Caco-2 (cell line): ENCODE measurements at regions not wholly inside any gene's neighbourhood (a gene's known extent, or its start where the extent isn't known, plus 50 kb on each side); places are given as distances from the start of the nearest gene placed in this dataset.

Source experiments
- BruUV-seq: library from RNA; stranded (reverse); fragments of 400-500 nt; replicated peaks from 2 replicates; lab custom pipeline; 2021; lab: Mats Ljungman, UMichigan
- CTCF ChIA-PET: fragments of 300-600 bp; sonication (Branson Sonifier 250); formaldehyde crosslinking; loops from one replicate; lab custom pipeline; 2022; ENCODE audit warnings: antibody characterized with exemption; lab: Charles Lee
- POLR2A ChIA-PET: fragments of 300-600 bp; sonication (Branson Sonifier 250); formaldehyde crosslinking; loops from one replicate; lab custom pipeline; 2022; ENCODE audit warnings: antibody characterized with exemption; lab: Charles Lee
- DNase-seq, 2 experiments: peaks; one replicate each; pipeline versions ENCODE4 v3.0.0 to v3.0.0-alpha.2; 2020 to 2022
- H3K27me3 ChIP-seq: replicated peaks from 2 replicates; pipeline ENCODE4 v1.6.0; 2011; ENCODE audit warnings: low read length; ENCODE audit not compliant: control insufficient read depth, insufficient read depth
- H3K36me3 ChIP-seq: 2 replicates; pipeline ENCODE4 v1.5.1; 2011; ENCODE audit warnings: low read length; ENCODE audit not compliant: control insufficient read depth, insufficient read depth
- H3K4me1 ChIP-seq: fragments of 250-450 bp; sonication (Bioruptor Pico); 2 replicates; pipeline ENCODE4 v1.5.1; 2020; ENCODE audit warnings: mild to moderate bottlenecking
- H3K4me3 ChIP-seq: 2 replicates; pipeline ENCODE4 v1.5.1; 2011; ENCODE audit warnings: low read depth, mild to moderate bottlenecking, control low read depth, low read length
- H3K9me3 ChIP-seq: fragments of 250-450 bp; sonication (Bioruptor Pico); 2 replicates; pipeline ENCODE4 v1.5.1; 2020; ENCODE audit warnings: mild to moderate bottlenecking, moderate library complexity
- H3K27ac Mint-ChIP-seq: one replicate; pipeline ENCODE4 v1.8.0; 2022; ENCODE audit warnings: mixed read lengths; ENCODE audit not compliant: unreplicated experiment
- H3K27me3 Mint-ChIP-seq: one replicate; pipeline ENCODE4 v1.8.0; 2022; ENCODE audit warnings: mixed read lengths; ENCODE audit not compliant: insufficient read depth, unreplicated experiment
- H3K36me3 Mint-ChIP-seq: one replicate; pipeline ENCODE4 v1.8.0; 2022; ENCODE audit warnings: mild to moderate bottlenecking, mixed read lengths; ENCODE audit not compliant: insufficient read depth, unreplicated experiment
- H3K4me1 Mint-ChIP-seq: one replicate; pipeline ENCODE4 v1.8.0; 2022; ENCODE audit warnings: low read depth, mixed read lengths; ENCODE audit not compliant: unreplicated experiment
- H3K4me3 Mint-ChIP-seq: one replicate; pipeline ENCODE4 v1.8.0; 2022; ENCODE audit warnings: mild to moderate bottlenecking, moderate library complexity, mixed read lengths; ENCODE audit not compliant: unreplicated experiment
- H3K9me3 Mint-ChIP-seq: one replicate; pipeline ENCODE4 v1.8.0; 2022; ENCODE audit warnings: mixed read lengths; ENCODE audit not compliant: unreplicated experiment
- intact Hi-C: fragments of 100-400 bp; cut with micrococcal nuclease; formaldehyde crosslinking; loops from one replicate; pipeline ENCODE4 v1.10.0; 2022; ENCODE audit not compliant: unreplicated experiment
- TF ChIP-seq, protein P1 (sequence below), 2 experiments: fragments of 200-600 bp in 1 of 2; IDR thresholded peaks; 1 replicate in 1 of 2; 2 replicates in 1 of 2; pipeline versions ENCODE4 v1.5.1 to v1.8.0; 2011 to 2022; ENCODE audit warnings: antibody characterized with exemption in 1 of 2, control low read depth in 1 of 2, inconsistent platforms in 1 of 2, low read depth in 1 of 2, low read length in 1 of 2, mild to moderate bottlenecking in 1 of 2, moderate library complexity in 1 of 2; ENCODE audit not compliant: insufficient read depth in 1 of 2, severe bottlenecking in 1 of 2, unreplicated experiment in 1 of 2

DNA sequence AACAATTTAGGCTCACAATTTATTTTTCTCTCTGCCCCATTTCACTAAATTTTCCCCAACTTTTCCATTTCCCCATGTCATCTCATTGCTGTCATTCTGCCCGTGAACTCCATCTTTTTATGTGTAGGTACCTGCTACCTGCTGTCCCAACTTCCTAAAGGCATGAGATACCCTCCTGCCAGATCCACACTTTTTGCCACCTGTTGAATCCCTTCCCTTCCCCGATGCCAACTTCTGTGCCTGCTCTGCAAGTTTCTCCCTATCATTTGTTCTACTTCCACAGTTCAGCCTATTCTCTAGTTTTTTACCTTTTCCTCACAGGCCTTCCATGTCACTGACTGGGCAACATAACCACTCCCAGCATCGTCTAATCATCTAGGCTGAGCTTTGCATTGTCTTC, 607.5 kb upstream of the KLF12 start:
- H3K27me3 ChIP-seq, result no peaks in the 10 kb centered on the region
- intact Hi-C loops, result no loop called here
- H3K4me3 ChIP-seq, result no peak overlapping the region
- Mint-ChIP-seq H3K4me3 (no peak overlapping the region), H3K36me3 (no peaks in the 10 kb centered on the region), H3K27ac (no peak overlapping the region), H3K4me1 (no peaks in the 10 kb centered on the region), H3K27me3 (peaks cover 6% of the 10 kb centered on the region), H3K9me3 (no peaks in the 10 kb centered on the region)
- no TSS peak for BruUV-seq
- DNase-seq, result no peak
- TF ChIP-seq, protein P1, sequence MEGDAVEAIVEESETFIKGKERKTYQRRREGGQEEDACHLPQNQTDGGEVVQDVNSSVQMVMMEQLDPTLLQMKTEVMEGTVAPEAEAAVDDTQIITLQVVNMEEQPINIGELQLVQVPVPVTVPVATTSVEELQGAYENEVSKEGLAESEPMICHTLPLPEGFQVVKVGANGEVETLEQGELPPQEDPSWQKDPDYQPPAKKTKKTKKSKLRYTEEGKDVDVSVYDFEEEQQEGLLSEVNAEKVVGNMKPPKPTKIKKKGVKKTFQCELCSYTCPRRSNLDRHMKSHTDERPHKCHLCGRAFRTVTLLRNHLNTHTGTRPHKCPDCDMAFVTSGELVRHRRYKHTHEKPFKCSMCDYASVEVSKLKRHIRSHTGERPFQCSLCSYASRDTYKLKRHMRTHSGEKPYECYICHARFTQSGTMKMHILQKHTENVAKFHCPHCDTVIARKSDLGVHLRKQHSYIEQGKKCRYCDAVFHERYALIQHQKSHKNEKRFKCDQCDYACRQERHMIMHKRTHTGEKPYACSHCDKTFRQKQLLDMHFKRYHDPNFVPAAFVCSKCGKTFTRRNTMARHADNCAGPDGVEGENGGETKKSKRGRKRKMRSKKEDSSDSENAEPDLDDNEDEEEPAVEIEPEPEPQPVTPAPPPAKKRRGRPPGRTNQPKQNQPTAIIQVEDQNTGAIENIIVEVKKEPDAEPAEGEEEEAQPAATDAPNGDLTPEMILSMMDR (IDR thresholded peaks at IDR 0.05; ENCODE audit: insufficient read depth in 1 of 2, low read depth in 1 of 2, low read length in 1 of 2, severe bottlenecking in 1 of 2, unreplicated experiment in 1 of 2), result no peak
- ChIA-PET CTCF (no interaction called here), POLR2A (no interaction called here)
- no peaks in the 10 kb centered on the region; the same call in 1 of the 2 replicates for H3K4me1 ChIP-seq
- no peaks in the 10 kb centered on the region for H3K9me3 ChIP-seq
- H3K36me3 ChIP-seq, result no peaks in the 10 kb centered on the region

DNA sequence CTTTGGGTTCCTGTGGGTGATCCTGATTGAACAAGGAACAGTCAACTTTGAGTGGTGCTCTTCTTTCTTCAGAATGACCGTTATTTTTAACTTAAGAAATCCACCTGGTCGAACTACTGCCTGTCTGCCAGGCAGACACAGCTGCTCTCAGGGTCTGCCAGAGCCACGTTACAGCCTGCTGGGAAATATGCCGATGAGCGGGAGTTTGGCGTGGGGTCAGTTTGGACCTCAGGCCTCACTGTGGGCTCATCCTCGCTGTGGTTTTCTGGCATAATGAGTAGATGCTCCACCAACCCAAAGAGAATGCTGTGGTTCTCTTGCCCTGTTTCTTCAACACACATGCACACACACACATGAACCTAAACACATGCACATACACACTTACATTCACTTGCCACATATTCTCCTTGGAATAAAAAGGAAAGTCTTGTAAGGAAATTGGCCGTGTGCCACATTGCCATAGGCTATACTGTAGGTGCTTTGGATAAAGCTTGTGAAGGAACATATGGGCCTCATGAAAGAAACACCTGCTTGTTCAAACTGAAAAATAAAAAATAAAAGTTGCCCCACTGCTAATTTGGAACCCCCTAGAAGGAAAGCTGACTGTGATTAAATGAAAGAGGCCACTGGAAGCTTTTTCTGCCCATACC, 598.7 kb upstream of the KLF12 start:
- H3K4me3 Mint-ChIP-seq, result no peak overlapping the region
- no peaks in the 10 kb centered on the region for H3K36me3 Mint-ChIP-seq
- no peak overlapping the region for H3K4me3 ChIP-seq
- peaks cover 20% of the 10 kb centered on the region for H3K27me3 Mint-ChIP-seq
- TF ChIP-seq, protein P1 (IDR thresholded peaks at IDR 0.05; ENCODE audit: insufficient read depth in 1 of 2, low read depth in 1 of 2, low read length in 1 of 2, severe bottlenecking in 1 of 2, unreplicated experiment in 1 of 2), result no peak
- H3K36me3 ChIP-seq, result no peaks in the 10 kb centered on the region
- intact Hi-C loops, result no loop called here
- no peaks in the 10 kb centered on the region for H3K4me1 Mint-ChIP-seq
- ChIA-PET POLR2A (no interaction called here), CTCF (no interaction called here)
- H3K27ac Mint-ChIP-seq, result no peak overlapping the region
- no peaks in the 10 kb centered on the region for H3K9me3 Mint-ChIP-seq
- no peak for DNase-seq
- no peaks in the 10 kb centered on the region for H3K9me3 ChIP-seq
- H3K4me1 ChIP-seq, result no peaks in the 10 kb centered on the region; the same call in 1 of the 2 replicates
- BruUV-seq, result no TSS peak
- H3K27me3 ChIP-seq, result no peaks in the 10 kb centered on the region

GRCh38 chr13:74731731-74732130, 597.5 kb upstream of the KLF12 start:
- BruUV-seq, result no TSS peak

More at GRCh38 chr13:74731731-74732130, 597.5 kb upstream of the KLF12 start:
- Histone ChIP-seq H3K36me3 (no peaks in the 10 kb centered on the region), H3K9me3 (no peaks in the 10 kb centered on the region), H3K4me1 (no peaks in the 10 kb centered on the region; the same call in 1 of the 2 replicates), H3K4me3 (no peak overlapping the region), H3K27me3 (peaks cover 1% of the 10 kb centered on the region; the same call in 1 of the 2 replicates)
- H3K36me3 Mint-ChIP-seq, result no peaks in the 10 kb centered on the region
- ChIA-PET POLR2A (no interaction called here), CTCF (no interaction called here)
- DNase-seq, result no peak
- no peaks in the 10 kb centered on the region for H3K9me3 Mint-ChIP-seq
- H3K4me3 Mint-ChIP-seq, result no peak overlapping the region
- no peaks in the 10 kb centered on the region for H3K4me1 Mint-ChIP-seq
- TF ChIP-seq, protein P1 (IDR thresholded peaks at IDR 0.05; ENCODE audit: insufficient read depth in 1 of 2, low read depth in 1 of 2, low read length in 1 of 2, severe bottlenecking in 1 of 2, unreplicated experiment in 1 of 2), result no peak
- peaks cover 22% of the 10 kb centered on the region for H3K27me3 Mint-ChIP-seq
- intact Hi-C loops, result no loop called here
- H3K27ac Mint-ChIP-seq, result no peak overlapping the region
